CD4-positive, alpha-beta T cell (primary cell): ENCODE measurements at regions not wholly inside any gene's neighbourhood (a gene's known extent, or its start where the extent isn't known, plus 50 kb on each side); places are given as distances from the start of the nearest gene placed in this dataset.
"Not testable (repeated sequence)": the region's sequence is repeated elsewhere in the genome, so short reads cannot be mapped to it uniquely, and the experiment has no call there.

Experiments used
- ATAC-seq: fragments of 200-7000 bp; cut with Tn5 transposase; one replicate; pipeline ENCODE4 v1.10.0; 2022; ENCODE audit warnings: mild to moderate bottlenecking; ENCODE audit not compliant: poor library complexity
- CTCF ChIA-PET: fragments of 350-600 bp; sonication (Branson Sonifier 250); formaldehyde crosslinking; loops from one replicate; lab custom pipeline; 2021; ENCODE audit warnings: antibody characterized with exemption, inconsistent platforms; lab: Charles Lee
- POLR2A ChIA-PET: fragments of 350-600 bp; sonication (Branson Sonifier 250); formaldehyde crosslinking; loops from one replicate; lab custom pipeline; 2021; ENCODE audit warnings: antibody characterized with exemption, inconsistent platforms; lab: Charles Lee
- DNase-seq, 14 experiments: peaks; one replicate each; pipeline ENCODE4 v3.0.0-alpha.2; 2013 to 2020; ENCODE audit warnings: mixed read lengths in 2 of 14
- H3K27ac ChIP-seq, 2 donors: one replicate each; pipeline versions ENCODE4 v1.5.1 to v1.7.0; 2013; ENCODE audit warnings: low read length in 2 of 2, low read depth in 1 of 2, mild to moderate bottlenecking in 1 of 2
- H3K27me3 ChIP-seq, 2 experiments: 1 replicate in 1 of 2; 2 replicates in 1 of 2; pipeline versions ENCODE4 v1.6.1 to v1.7.0; 2013; ENCODE audit warnings: low read length in 2 of 2, control low read depth in 1 of 2, mild to moderate bottlenecking in 1 of 2, moderate library complexity in 1 of 2; ENCODE audit not compliant: insufficient read depth in 2 of 2, control insufficient read depth in 1 of 2
- H3K36me3 ChIP-seq: one replicate; pipeline ENCODE4 v1.6.1; 2013; ENCODE audit warnings: low read length, control low read depth; ENCODE audit not compliant: insufficient read depth
- H3K4me1 ChIP-seq: one replicate; pipeline ENCODE4 v1.6.1; 2013; ENCODE audit warnings: low read length, control low read depth; ENCODE audit not compliant: insufficient read depth
- H3K4me3 ChIP-seq: one replicate; pipeline ENCODE4 v1.5.1; 2013; ENCODE audit warnings: mild to moderate bottlenecking, low read length, moderate library complexity
- H3K9me3 ChIP-seq, 2 experiments: 1 replicate in 1 of 2; 2 replicates in 1 of 2; pipeline versions ENCODE4 v1.6.1 to v1.7.0; 2013; ENCODE audit warnings: low read length in 2 of 2, mild to moderate bottlenecking in 2 of 2, control low read depth in 1 of 2, moderate library complexity in 1 of 2; ENCODE audit not compliant: control insufficient read depth in 1 of 2, insufficient read depth in 1 of 2
- H3K27ac Mint-ChIP-seq: one replicate; pipeline ENCODE4 v1.8.0; 2020; ENCODE audit warnings: mixed read lengths
- H3K27me3 Mint-ChIP-seq: one replicate; pipeline ENCODE4 v1.8.0; 2021; ENCODE audit warnings: mixed read lengths
- H3K36me3 Mint-ChIP-seq: one replicate; pipeline ENCODE4 v1.8.0; 2021; ENCODE audit warnings: low read depth, mixed read lengths
- H3K4me1 Mint-ChIP-seq: one replicate; pipeline ENCODE4 v1.8.0; 2021; ENCODE audit warnings: low read depth, mixed read lengths
- H3K4me3 Mint-ChIP-seq: one replicate; pipeline ENCODE4 v1.8.0; 2020; ENCODE audit warnings: mild to moderate bottlenecking, mixed read lengths
- H3K9me3 Mint-ChIP-seq: one replicate; pipeline ENCODE4 v1.8.0; 2020; ENCODE audit warnings: mixed read lengths
- CTCF ChIP-seq: fragments of 200-600 bp; IDR thresholded peaks from one replicate; pipeline ENCODE4 v1.8.0; 2022; ENCODE audit warnings: antibody characterized with exemption, mild to moderate bottlenecking
- intact Hi-C, 2 experiments: fragments of 100-400 bp; cut with DNase I in 1 of 2; cut with micrococcal nuclease in 1 of 2; formaldehyde crosslinking; loops; one replicate each; pipeline versions ENCODE4 v1.15.1 to v1.9.0; 2023 to 2025; cut with DNase I, micrococcal nuclease

- no peak overlapping the region for H3K4me3 ChIP-seq
- no peaks in the 10 kb centered on the region for H3K36me3 ChIP-seq
- no peaks in the 10 kb centered on the region for H3K36me3 Mint-ChIP-seq
- no peaks in the 10 kb centered on the region for H3K27me3 Mint-ChIP-seq
- no peak overlapping the region for H3K4me3 Mint-ChIP-seq
- no peaks in the 10 kb centered on the region for H3K9me3 ChIP-seq
- no peaks in the 10 kb centered on the region for H3K4me1 Mint-ChIP-seq
- DNase-seq: no peak
- no peak overlapping the region for H3K27ac ChIP-seq
- intact Hi-C loops: no loop called here
- H3K9me3 Mint-ChIP-seq: peaks cover 8% of the 10 kb centered on the region
- no peaks in the 10 kb centered on the region for H3K4me1 ChIP-seq
- ChIA-PET CTCF (no interaction called here), POLR2A (no interaction called here)
- ATAC-seq: no peak
- TF ChIP-seq CTCF: no peak
- no peaks in the 10 kb centered on the region for H3K27me3 ChIP-seq
- H3K27ac Mint-ChIP-seq: no peak overlapping the region
Measured at GRCh38 chr12:126944684-126945083, 1322.3 kb upstream of the TMEM132C start.

GRCh38 chr12:126946958-126947357 lies 1320.0 kb upstream of the TMEM132C start:
- CTCF ChIA-PET, H3K27ac ChIP-seq, H3K27me3 ChIP-seq, H3K4me3 ChIP-seq, ATAC-seq, H3K36me3 Mint-ChIP-seq, POLR2A ChIA-PET, H3K36me3 ChIP-seq, H3K9me3 Mint-ChIP-seq, H3K4me1 Mint-ChIP-seq, H3K9me3 ChIP-seq, H3K4me1 ChIP-seq, H3K27ac Mint-ChIP-seq, H3K4me3 Mint-ChIP-seq, H3K27me3 Mint-ChIP-seq, DNase-seq, intact Hi-C loops: not testable (repeated sequence)

GRCh38 chr12:126949558-126949957 lies 1317.4 kb upstream of the TMEM132C start:
- ATAC-seq: no peak
- no peak overlapping the region for H3K27ac Mint-ChIP-seq
- POLR2A ChIA-PET: no interaction called here
- no peak overlapping the region for H3K4me3 Mint-ChIP-seq
- no peaks in the 10 kb centered on the region for H3K4me1 ChIP-seq
- CTCF ChIA-PET: no interaction called here
- H3K36me3 ChIP-seq: no peaks in the 10 kb centered on the region
- intact Hi-C loops: no loop called here
- no peaks in the 10 kb centered on the region for H3K27me3 ChIP-seq
- H3K9me3 Mint-ChIP-seq: no peaks in the 10 kb centered on the region
- no peak overlapping the region for H3K27ac ChIP-seq
- no peaks in the 10 kb centered on the region for H3K4me1 Mint-ChIP-seq
- H3K9me3 ChIP-seq: no peaks in the 10 kb centered on the region
- no peak for TF ChIP-seq CTCF
- H3K36me3 Mint-ChIP-seq: no peaks in the 10 kb centered on the region
- H3K4me3 ChIP-seq: no peak overlapping the region
- no peak for DNase-seq
- H3K27me3 Mint-ChIP-seq: no peaks in the 10 kb centered on the region

- no peak for TF ChIP-seq CTCF
- DNase-seq (no peak), ATAC-seq (no peak)
- Mint-ChIP-seq H3K36me3 (no peaks in the 10 kb centered on the region), H3K27me3 (no peaks in the 10 kb centered on the region), H3K4me1 (no peaks in the 10 kb centered on the region), H3K9me3 (no peaks in the 10 kb centered on the region), H3K4me3 (no peak overlapping the region), H3K27ac (no peak overlapping the region)
- Histone ChIP-seq H3K27ac (no peak overlapping the region), H3K4me3 (no peak overlapping the region), H3K27me3 (no peaks in the 10 kb centered on the region), H3K9me3 (no peaks in the 10 kb centered on the region), H3K36me3 (no peaks in the 10 kb centered on the region), H3K4me1 (no peaks in the 10 kb centered on the region)
- intact Hi-C loops: no loop called here
- ChIA-PET CTCF (no interaction called here), POLR2A (no interaction called here)
Measured at GRCh38 chr12:126950266-126950665, 1316.7 kb upstream of the TMEM132C start.
